Neural progenitor cell (in vitro differentiated cells): ENCODE measurements at regions not wholly inside any gene's neighbourhood (a gene's known extent, or its start where the extent isn't known, plus 50 kb on each side); places are given as distances from the start of the nearest gene placed in this dataset.

Experiments
- DNase-seq: peaks from one replicate; pipeline ENCODE4 v3.0.0-alpha.2; 2016; ENCODE audit warnings: low spot score
- H2AFZ ChIP-seq: fragments of 200-600 bp; sonication (generic); replicated peaks from 2 replicates; pipeline ENCODE4 v1.6.1; 2016; ENCODE audit warnings: antibody characterized with exemption
- H3F3A ChIP-seq: fragments of 200-600 bp; sonication (generic); 2 replicates; pipeline ENCODE4 v1.6.1; 2016; ENCODE audit warnings: antibody characterized with exemption, low read depth
- H3K27ac ChIP-seq: fragments of 200-600 bp; sonication (generic); 2 replicates; pipeline ENCODE4 v1.5.1; 2016; ENCODE audit warnings: mild to moderate bottlenecking
- H3K27me3 ChIP-seq: fragments of 200-600 bp; sonication (generic); 2 replicates; pipeline ENCODE4 v1.6.1; 2016; ENCODE audit warnings: mild to moderate bottlenecking, moderate library complexity
- H3K36me3 ChIP-seq: fragments of 200-600 bp; sonication (generic); 2 replicates; pipeline ENCODE4 v1.5.1; 2016
- H3K4me1 ChIP-seq: fragments of 200-600 bp; sonication (generic); 2 replicates; pipeline ENCODE4 v1.6.1; 2016; ENCODE audit warnings: mixed run types
- H3K4me2 ChIP-seq: fragments of 200-600 bp; sonication (generic); 2 replicates; pipeline ENCODE4 v1.6.1; 2016
- H3K4me3 ChIP-seq: fragments of 200-600 bp; sonication (generic); 2 replicates; pipeline ENCODE4 v1.5.1; 2016
- H3K79me2 ChIP-seq: fragments of 200-600 bp; sonication (generic); 2 replicates; pipeline ENCODE4 v1.6.1; 2016; ENCODE audit warnings: low read depth
- H3K9ac ChIP-seq: fragments of 200-600 bp; sonication (generic); 2 replicates; pipeline ENCODE4 v1.6.1; 2016
- H3K9me3 ChIP-seq: fragments of 200-600 bp; sonication (generic); 2 replicates; pipeline ENCODE4 v1.5.1; 2016; ENCODE audit warnings: low read depth
- H4K20me1 ChIP-seq: fragments of 200-600 bp; sonication (generic); 2 replicates; pipeline ENCODE4 v1.6.1; 2016; ENCODE audit warnings: low read depth
- H3K27ac Mint-ChIP-seq: 3 replicates; pipeline ENCODE4 v1.8.0; 2021; ENCODE audit warnings: mixed read lengths
- H3K27me3 Mint-ChIP-seq: 2 replicates; pipeline ENCODE4 v1.8.0; 2022; ENCODE audit warnings: low read depth, mild to moderate bottlenecking, inconsistent platforms, moderate library complexity, mixed read lengths; ENCODE audit not compliant: insufficient read depth
- H3K36me3 Mint-ChIP-seq: 3 replicates; pipeline ENCODE4 v1.8.0; 2021; ENCODE audit warnings: mixed read lengths
- H3K4me1 Mint-ChIP-seq: 3 replicates; pipeline ENCODE4 v1.8.0; 2021; ENCODE audit warnings: mixed read lengths
- H3K4me3 Mint-ChIP-seq: 3 replicates; pipeline ENCODE4 v1.8.0; 2021; ENCODE audit warnings: mild to moderate bottlenecking, moderate library complexity, mixed read lengths
- H3K9me3 Mint-ChIP-seq: 3 replicates; pipeline ENCODE4 v1.8.0; 2020; ENCODE audit warnings: mixed read lengths
- EZH2 ChIP-seq: fragments of 200-600 bp; sonication (generic); IDR thresholded peaks from 2 replicates; pipeline ENCODE4 v1.6.1; 2017; ENCODE audit warnings: antibody characterized with exemption, mild to moderate bottlenecking, moderate library complexity
- EZH2phosphoT487 ChIP-seq: fragments of 200-600 bp; sonication (generic); IDR thresholded peaks from 2 replicates; pipeline ENCODE4 v1.6.1; 2017; ENCODE audit warnings: antibody characterized with exemption
- TF ChIP-seq, protein P1 (sequence below): fragments of 200-600 bp; sonication (generic); IDR thresholded peaks from 2 replicates; pipeline ENCODE4 v1.5.1; 2017; ENCODE audit warnings: antibody characterized with exemption, mild to moderate bottlenecking

DNA sequence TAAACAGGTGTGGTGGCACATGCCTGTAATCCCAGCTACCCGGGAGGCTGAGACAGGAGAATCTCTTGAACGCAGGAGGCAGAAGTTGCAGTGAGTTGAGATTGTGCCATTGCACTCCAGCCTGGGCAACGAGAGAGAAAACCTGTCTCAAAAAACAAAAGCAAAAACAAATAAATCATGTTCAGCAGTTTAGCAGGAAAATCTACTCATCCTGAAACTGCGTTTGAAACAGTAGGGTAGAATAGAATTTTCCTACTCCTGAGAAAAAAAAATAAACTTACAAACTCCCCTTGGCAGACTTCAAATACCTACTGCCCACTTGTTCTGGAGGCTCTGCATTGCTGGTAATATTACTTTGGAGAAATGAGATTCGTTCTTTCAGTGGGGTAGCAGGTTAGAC, 367.7 kb downstream of the GADD45G start:
- TF ChIP-seq, protein P1, sequence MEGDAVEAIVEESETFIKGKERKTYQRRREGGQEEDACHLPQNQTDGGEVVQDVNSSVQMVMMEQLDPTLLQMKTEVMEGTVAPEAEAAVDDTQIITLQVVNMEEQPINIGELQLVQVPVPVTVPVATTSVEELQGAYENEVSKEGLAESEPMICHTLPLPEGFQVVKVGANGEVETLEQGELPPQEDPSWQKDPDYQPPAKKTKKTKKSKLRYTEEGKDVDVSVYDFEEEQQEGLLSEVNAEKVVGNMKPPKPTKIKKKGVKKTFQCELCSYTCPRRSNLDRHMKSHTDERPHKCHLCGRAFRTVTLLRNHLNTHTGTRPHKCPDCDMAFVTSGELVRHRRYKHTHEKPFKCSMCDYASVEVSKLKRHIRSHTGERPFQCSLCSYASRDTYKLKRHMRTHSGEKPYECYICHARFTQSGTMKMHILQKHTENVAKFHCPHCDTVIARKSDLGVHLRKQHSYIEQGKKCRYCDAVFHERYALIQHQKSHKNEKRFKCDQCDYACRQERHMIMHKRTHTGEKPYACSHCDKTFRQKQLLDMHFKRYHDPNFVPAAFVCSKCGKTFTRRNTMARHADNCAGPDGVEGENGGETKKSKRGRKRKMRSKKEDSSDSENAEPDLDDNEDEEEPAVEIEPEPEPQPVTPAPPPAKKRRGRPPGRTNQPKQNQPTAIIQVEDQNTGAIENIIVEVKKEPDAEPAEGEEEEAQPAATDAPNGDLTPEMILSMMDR, result no peak
- TF ChIP-seq EZH2 (no peak), EZH2phosphoT487 (no peak)
- Histone ChIP-seq H3K9me3 (no peaks in the 10 kb centered on the region), H4K20me1 (no peaks in the 10 kb centered on the region), H3K4me1 (no peaks in the 10 kb centered on the region), H3K27me3 (no peaks in the 10 kb centered on the region), H3K79me2 (no peaks in the 10 kb centered on the region), H3K27ac (no peak overlapping the region), H3K4me2 (no peak overlapping the region), H3F3A (no peaks in the 10 kb centered on the region), H3K9ac (no peak overlapping the region), H2AFZ (no peak overlapping the region), H3K4me3 (no peak overlapping the region), H3K36me3 (no peaks in the 10 kb centered on the region)
- Mint-ChIP-seq H3K4me3 (no peak overlapping the region), H3K4me1 (no peaks in the 10 kb centered on the region), H3K36me3 (no peaks in the 10 kb centered on the region), H3K27ac (no peak overlapping the region), H3K9me3 (no peaks in the 10 kb centered on the region), H3K27me3 (no peaks in the 10 kb centered on the region)
- no peak for DNase-seq

DNA sequence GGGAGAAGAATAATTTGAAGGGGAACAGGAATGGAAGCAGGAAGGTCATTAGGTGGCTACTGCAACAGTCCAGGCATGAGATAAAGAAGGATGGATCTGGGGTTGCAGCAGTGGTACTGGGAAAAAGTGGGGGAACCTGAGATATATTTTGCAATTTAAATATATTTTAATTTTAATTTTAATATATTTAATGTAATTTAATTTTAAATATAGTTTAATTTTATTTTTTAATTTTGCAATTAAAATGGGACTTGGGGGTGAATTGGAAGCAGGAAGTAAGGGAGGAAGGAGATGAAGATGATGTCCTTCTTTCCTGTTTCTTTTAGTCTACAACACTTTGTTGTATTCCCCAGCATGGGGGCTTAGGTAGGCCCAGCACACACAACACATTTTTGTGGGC, 369.8 kb downstream of the GADD45G start:
- Mint-ChIP-seq H3K4me3 (no peak overlapping the region), H3K27ac (no peak overlapping the region), H3K27me3 (peaks cover 6% of the 10 kb centered on the region), H3K36me3 (no peaks in the 10 kb centered on the region), H3K9me3 (no peaks in the 10 kb centered on the region), H3K4me1 (no peaks in the 10 kb centered on the region)
- no peak overlapping the region for H2AFZ ChIP-seq
- no peaks in the 10 kb centered on the region for H3K9me3 ChIP-seq
- H3K9ac ChIP-seq, result no peak overlapping the region
- no peaks in the 10 kb centered on the region for H4K20me1 ChIP-seq
- no peaks in the 10 kb centered on the region for H3K79me2 ChIP-seq
- no peak for DNase-seq
- no peak overlapping the region for H3K4me2 ChIP-seq
- no peaks in the 10 kb centered on the region for H3K27me3 ChIP-seq
- H3K4me3 ChIP-seq, result no peak overlapping the region
- no peaks in the 10 kb centered on the region for H3K36me3 ChIP-seq
- H3K4me1 ChIP-seq, result no peaks in the 10 kb centered on the region
- TF ChIP-seq EZH2 (no peak), EZH2phosphoT487 (no peak)
- TF ChIP-seq, protein P1, result no peak
- H3F3A ChIP-seq, result no peaks in the 10 kb centered on the region
- H3K27ac ChIP-seq, result no peak overlapping the region

DNA sequence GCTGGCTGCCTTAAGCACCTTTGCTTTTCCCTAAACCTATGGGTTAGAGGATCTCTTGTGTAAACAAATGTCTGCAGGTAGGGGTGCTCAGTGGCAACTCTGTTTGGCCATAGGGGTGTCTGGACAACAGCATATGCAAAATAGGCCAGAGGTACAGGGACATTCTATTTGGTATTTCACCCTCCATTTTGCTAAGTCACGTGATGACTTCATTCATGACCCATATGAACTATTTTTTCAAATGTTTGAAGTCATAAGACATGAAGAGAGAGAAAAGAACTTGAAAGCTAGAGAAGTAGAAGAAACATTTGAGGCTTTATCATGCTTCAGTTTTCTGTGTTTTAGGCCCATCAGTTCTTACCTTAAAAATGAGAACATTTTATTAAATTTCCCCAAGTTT, 370.2 kb downstream of the GADD45G start:
- no peak overlapping the region for H3K4me3 ChIP-seq
- H4K20me1 ChIP-seq, result no peaks in the 10 kb centered on the region
- no peak overlapping the region for H3K27ac ChIP-seq
- no peaks in the 10 kb centered on the region for H3K79me2 ChIP-seq
- no peak overlapping the region for H3K4me2 ChIP-seq
- Mint-ChIP-seq H3K9me3 (no peaks in the 10 kb centered on the region), H3K4me1 (no peaks in the 10 kb centered on the region), H3K27ac (no peak overlapping the region), H3K4me3 (no peak overlapping the region), H3K27me3 (peaks cover 6% of the 10 kb centered on the region), H3K36me3 (no peaks in the 10 kb centered on the region)
- no peaks in the 10 kb centered on the region for H3K9me3 ChIP-seq
- H3K27me3 ChIP-seq, result no peaks in the 10 kb centered on the region
- TF ChIP-seq EZH2 (no peak), EZH2phosphoT487 (no peak)
- TF ChIP-seq, protein P1, result no peak
- no peak overlapping the region for H2AFZ ChIP-seq
- no peaks in the 10 kb centered on the region for H3K4me1 ChIP-seq
- no peaks in the 10 kb centered on the region for H3K36me3 ChIP-seq
- no peak for DNase-seq
- no peak overlapping the region for H3K9ac ChIP-seq
- no peaks in the 10 kb centered on the region for H3F3A ChIP-seq

DNA sequence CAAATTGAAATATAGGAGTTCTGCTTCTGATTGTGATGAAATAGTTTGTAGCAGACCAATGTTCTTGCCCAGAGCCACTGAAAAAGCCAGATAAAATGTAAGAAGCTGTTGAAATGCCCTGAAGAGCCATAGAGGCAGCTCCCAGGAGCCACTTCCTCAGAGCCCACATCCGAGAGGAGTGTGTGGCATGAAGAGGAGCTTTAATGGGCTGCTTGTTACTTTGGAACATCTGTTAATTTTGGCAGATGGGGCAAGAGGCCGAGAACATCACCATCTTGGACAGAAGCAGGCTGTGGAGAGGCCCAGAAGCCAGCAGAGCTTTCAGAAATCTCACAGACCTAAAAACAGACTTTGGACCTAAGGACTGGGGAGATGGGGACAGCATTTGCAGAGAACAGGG, 370.8 kb downstream of the GADD45G start:
- Mint-ChIP-seq H3K36me3 (no peaks in the 10 kb centered on the region), H3K27ac (no peak overlapping the region), H3K4me3 (no peak overlapping the region), H3K4me1 (no peaks in the 10 kb centered on the region), H3K27me3 (peaks cover 6% of the 10 kb centered on the region), H3K9me3 (no peaks in the 10 kb centered on the region)
- H3K4me1 ChIP-seq, result no peaks in the 10 kb centered on the region
- no peaks in the 10 kb centered on the region for H3K9me3 ChIP-seq
- no peak overlapping the region for H3K4me3 ChIP-seq
- H3K9ac ChIP-seq, result no peak overlapping the region
- H3K36me3 ChIP-seq, result no peaks in the 10 kb centered on the region
- no peak overlapping the region for H3K4me2 ChIP-seq
- no peaks in the 10 kb centered on the region for H3K79me2 ChIP-seq
- no peaks in the 10 kb centered on the region for H3K27me3 ChIP-seq
- TF ChIP-seq EZH2 (no peak), EZH2phosphoT487 (no peak)
- TF ChIP-seq, protein P1, result no peak
- no peaks in the 10 kb centered on the region for H3F3A ChIP-seq
- H3K27ac ChIP-seq, result no peak overlapping the region
- H2AFZ ChIP-seq, result no peak overlapping the region
- DNase-seq, result no peak
- H4K20me1 ChIP-seq, result no peaks in the 10 kb centered on the region
